HEK293T (cell line): ENCODE measurements at regions not wholly inside any gene's neighbourhood (a gene's known extent, or its start where the extent isn't known, plus 50 kb on each side); places are given as distances from the start of the nearest gene placed in this dataset.

Source experiments
- BHLHE40 ChIP-seq: fragments of 450-650 bp; IDR thresholded peaks from 2 replicates; pipeline ENCODE4 v1.6.1; 2016; ENCODE audit warnings: mild to moderate bottlenecking, moderate library complexity, borderline replicate concordance
- CTBP1 ChIP-seq: fragments of 450-650 bp; IDR thresholded peaks from 2 replicates; pipeline ENCODE4 v1.6.1; 2016; ENCODE audit warnings: borderline replicate concordance
- FOXA1 ChIP-seq: fragments of 450-650 bp; IDR thresholded peaks from 2 replicates; pipeline ENCODE4 v1.6.1; 2016; ENCODE audit warnings: mild to moderate bottlenecking
- FOXM1 ChIP-seq: fragments of 450-650 bp; IDR thresholded peaks from 2 replicates; pipeline ENCODE4 v1.6.1; 2017; ENCODE audit warnings: mild to moderate bottlenecking, borderline replicate concordance
- LEF1 ChIP-seq: fragments of 450-650 bp; IDR thresholded peaks from 2 replicates; pipeline ENCODE4 v1.6.1; 2017; ENCODE audit warnings: mild to moderate bottlenecking, borderline replicate concordance
- PKNOX1 ChIP-seq: fragments of 450-650 bp; IDR thresholded peaks from 2 replicates; pipeline ENCODE4 v1.6.1; 2016
- SP1 ChIP-seq: fragments of 450-650 bp; IDR thresholded peaks from 2 replicates; pipeline ENCODE4 v1.6.1; 2017
- SUZ12 ChIP-seq: fragments of 450-650 bp; IDR thresholded peaks from 2 replicates; pipeline ENCODE4 v1.6.1; 2016; ENCODE audit warnings: mild to moderate bottlenecking
- TARDBP ChIP-seq: fragments of 450-650 bp; IDR thresholded peaks from 2 replicates; pipeline ENCODE4 v1.6.1; 2016
- ZNF384 ChIP-seq: fragments of 450-650 bp; IDR thresholded peaks from 2 replicates; pipeline ENCODE4 v1.6.1; 2016

GRCh38 chr2:7860693-7861092 is 821.2 kb upstream of the ID2 start:
- no peak for TF ChIP-seq BHLHE40
- TF ChIP-seq SUZ12, result no peak
- TF ChIP-seq ZNF384, result no peak
- no peak for TF ChIP-seq LEF1
- TF ChIP-seq FOXM1, result no peak
- no peak for TF ChIP-seq FOXA1
- TF ChIP-seq CTBP1, result no peak
- TF ChIP-seq PKNOX1, result no peak
- TF ChIP-seq SP1, result no peak
- TF ChIP-seq TARDBP, result no peak
